ENCODE measurements at regions not wholly inside any gene's neighbourhood (a gene's known extent, or its start where the extent isn't known, plus 50 kb on each side); places are given as distances from the start of the nearest gene placed in this dataset.

DNA sequence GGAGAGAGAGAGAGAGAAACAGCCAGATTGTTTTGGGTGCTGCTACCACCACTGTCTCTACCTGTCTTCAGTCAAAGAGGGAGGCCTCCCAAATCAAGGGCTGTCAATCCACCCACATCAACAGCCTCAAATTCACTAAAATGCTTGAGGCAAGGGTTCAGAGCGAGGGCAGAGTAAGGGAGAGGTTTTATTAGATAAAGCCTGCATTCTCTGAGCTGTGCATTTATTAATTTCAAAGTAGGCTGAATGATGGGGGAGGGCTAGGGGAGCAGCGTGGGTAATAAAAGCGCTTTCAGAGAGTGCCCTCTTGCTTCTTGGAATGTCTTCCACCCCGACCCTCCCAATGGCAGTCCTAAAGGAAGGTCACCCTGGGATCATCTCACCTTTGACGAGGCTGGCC lies 636.5 kb upstream of the TBX3 start:
- H3K36me3 ChIP-seq (ENCODE audit: control insufficient read depth in 1 of 2, insufficient read depth in 2 of 2, low read length in 2 of 2), result no peaks in the 10 kb centered on the region
- ChIA-PET CTCF (no interaction called here), POLR2A (no interaction called here), RAD21 (ENCODE audit: low non-redundant PET in 1 of 2, low total read pairs in 2 of 2, uncharacterized antibody in 2 of 2, unreplicated experiment in 2 of 2) (no interaction called here)
- no peak overlapping the region for H3K4me2 ChIP-seq (ENCODE audit: low read length)
- no peaks in the 10 kb centered on the region for H3K9me3 ChIP-seq (ENCODE audit: control insufficient read depth in 1 of 2, insufficient read depth in 1 of 2, low read depth in 1 of 2, low read length in 2 of 2)
- no peak overlapping the region for H2AFZ ChIP-seq (ENCODE audit: low read depth, low read length, poor library complexity, severe bottlenecking)
- intact Hi-C loops (cut with micrococcal nuclease), result no loop called here
- peaks cover 0 to 4% of the 10 kb centered on the region in 2 experiments; a peak in 1 of 4 replicates for H3K4me1 ChIP-seq (ENCODE audit: control insufficient read depth in 1 of 2, insufficient read depth in 2 of 2, low read length in 2 of 2)
- H3K27me3 ChIP-seq (ENCODE audit: insufficient read depth, low read length), result no peaks in the 10 kb centered on the region; the same call in 1 of the 2 replicates
- ATAC-seq, result no peak
- no peak for TF ChIP-seq FOSL1 (IDR thresholded peaks at IDR 0.05; ENCODE audit: low read depth)
- no peak for TF ChIP-seq RAD21 (IDR thresholded peaks at IDR 0.05; ENCODE audit: low read depth)
- DNase-seq (ENCODE audit: low read depth, low spot score), result no peak
- H3K9me2 ChIP-seq (ENCODE audit: insufficient read depth), result no peaks in the 10 kb centered on the region
- no peak overlapping the region for H3K4me3 ChIP-seq (replicated peaks in 1 of 2; ENCODE audit: low read depth in 1 of 2, low read length in 2 of 2)
- no peaks in the 10 kb centered on the region for H4K20me1 ChIP-seq (ENCODE audit: insufficient read depth)
- no peak overlapping the region for H3K27ac ChIP-seq (ENCODE audit: low read depth, low read length)
- H3K9ac ChIP-seq (ENCODE audit: low read length), result no peak overlapping the region
- H3K79me2 ChIP-seq (ENCODE audit: insufficient read depth, low read length), result no peaks in the 10 kb centered on the region
- no TSS peak for BruUV-seq (replicated peaks)

DNA sequence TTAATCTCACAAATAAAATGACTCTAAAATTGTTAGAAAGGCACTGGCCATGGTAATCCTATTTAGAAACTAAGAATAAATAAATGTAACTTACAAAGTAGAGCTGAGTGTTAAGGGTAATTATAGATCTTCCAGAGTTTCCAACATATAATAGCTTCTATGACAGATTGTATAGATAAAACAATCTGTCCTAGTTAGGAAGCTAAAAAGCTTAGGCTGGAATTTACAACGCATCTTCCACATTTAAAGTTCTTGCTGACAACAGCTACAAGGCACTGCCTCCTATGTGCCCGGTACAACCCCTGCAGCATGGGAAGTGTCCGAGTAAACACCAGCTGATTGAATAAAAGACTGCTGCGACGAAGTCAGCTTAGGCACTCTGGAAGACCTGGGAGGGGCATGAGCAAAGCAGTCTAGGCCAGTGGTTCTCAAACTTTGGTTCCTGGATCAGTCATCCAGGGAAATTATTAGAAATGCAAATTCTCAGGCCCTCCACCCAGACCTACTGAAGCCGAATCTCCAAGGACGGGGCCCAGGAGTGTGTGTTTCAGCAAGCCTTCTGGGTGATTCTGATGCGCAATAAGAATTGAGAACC lies 635.6 kb upstream of the TBX3 start:
- peaks cover 0 to 4% of the 10 kb centered on the region in 2 experiments; a peak in 1 of 4 replicates for H3K4me1 ChIP-seq (ENCODE audit: control insufficient read depth in 1 of 2, insufficient read depth in 2 of 2, low read length in 2 of 2)
- no peaks in the 10 kb centered on the region for H3K79me2 ChIP-seq (ENCODE audit: insufficient read depth, low read length)
- no peak overlapping the region for H2AFZ ChIP-seq (ENCODE audit: low read depth, low read length, poor library complexity, severe bottlenecking)
- no peaks in the 10 kb centered on the region for H4K20me1 ChIP-seq (ENCODE audit: insufficient read depth)
- ChIA-PET RAD21 (ENCODE audit: low non-redundant PET in 1 of 2, low total read pairs in 2 of 2, uncharacterized antibody in 2 of 2, unreplicated experiment in 2 of 2) (no interaction called here), POLR2A (no interaction called here), CTCF (no interaction called here)
- no peaks in the 10 kb centered on the region for H3K9me3 ChIP-seq (ENCODE audit: control insufficient read depth in 1 of 2, insufficient read depth in 1 of 2, low read depth in 1 of 2, low read length in 2 of 2)
- no peak overlapping the region for H3K4me2 ChIP-seq (ENCODE audit: low read length)
- ATAC-seq, result no peak
- H3K9ac ChIP-seq (ENCODE audit: low read length), result no peak overlapping the region
- no TSS peak for BruUV-seq (replicated peaks)
- no peaks in the 10 kb centered on the region for H3K9me2 ChIP-seq (ENCODE audit: insufficient read depth)
- no peaks in the 10 kb centered on the region for H3K36me3 ChIP-seq (ENCODE audit: control insufficient read depth in 1 of 2, insufficient read depth in 2 of 2, low read length in 2 of 2)
- H3K4me3 ChIP-seq (replicated peaks in 1 of 2; ENCODE audit: low read depth in 1 of 2, low read length in 2 of 2), result no peak overlapping the region
- DNase-seq (ENCODE audit: low read depth, low spot score), result no peak
- H3K27me3 ChIP-seq (ENCODE audit: insufficient read depth, low read length), result no peaks in the 10 kb centered on the region; the same call in 1 of the 2 replicates
- no peak overlapping the region for H3K27ac ChIP-seq (ENCODE audit: low read depth, low read length)
- intact Hi-C loops (cut with micrococcal nuclease), result no loop called here
- TF ChIP-seq CEBPB (IDR thresholded peaks at IDR 0.05; ENCODE audit: low read depth) (no peak), POLR2A (IDR thresholded peaks at IDR 0.05; ENCODE audit: borderline replicate concordance, extremely low read depth, insufficient read depth, insufficient read length) (no peak), POLR2AphosphoS5 (IDR thresholded peaks at IDR 0.05; ENCODE audit: low read depth, low read length) (no peak), JUND (IDR thresholded peaks at IDR 0.05) (no peak), ELF1 (IDR thresholded peaks at IDR 0.05; ENCODE audit: borderline replicate concordance, low read depth) (no peak), EZH2phosphoT487 (IDR thresholded peaks at IDR 0.05; ENCODE audit: borderline replicate concordance) (no peak), SP1 (IDR thresholded peaks at IDR 0.05; ENCODE audit: low read depth) (no peak), RAD21 (IDR thresholded peaks at IDR 0.05; ENCODE audit: low read depth) (no peak), SRF (IDR thresholded peaks at IDR 0.05; ENCODE audit: low read depth) (no peak)
- TF ChIP-seq, protein P1, sequence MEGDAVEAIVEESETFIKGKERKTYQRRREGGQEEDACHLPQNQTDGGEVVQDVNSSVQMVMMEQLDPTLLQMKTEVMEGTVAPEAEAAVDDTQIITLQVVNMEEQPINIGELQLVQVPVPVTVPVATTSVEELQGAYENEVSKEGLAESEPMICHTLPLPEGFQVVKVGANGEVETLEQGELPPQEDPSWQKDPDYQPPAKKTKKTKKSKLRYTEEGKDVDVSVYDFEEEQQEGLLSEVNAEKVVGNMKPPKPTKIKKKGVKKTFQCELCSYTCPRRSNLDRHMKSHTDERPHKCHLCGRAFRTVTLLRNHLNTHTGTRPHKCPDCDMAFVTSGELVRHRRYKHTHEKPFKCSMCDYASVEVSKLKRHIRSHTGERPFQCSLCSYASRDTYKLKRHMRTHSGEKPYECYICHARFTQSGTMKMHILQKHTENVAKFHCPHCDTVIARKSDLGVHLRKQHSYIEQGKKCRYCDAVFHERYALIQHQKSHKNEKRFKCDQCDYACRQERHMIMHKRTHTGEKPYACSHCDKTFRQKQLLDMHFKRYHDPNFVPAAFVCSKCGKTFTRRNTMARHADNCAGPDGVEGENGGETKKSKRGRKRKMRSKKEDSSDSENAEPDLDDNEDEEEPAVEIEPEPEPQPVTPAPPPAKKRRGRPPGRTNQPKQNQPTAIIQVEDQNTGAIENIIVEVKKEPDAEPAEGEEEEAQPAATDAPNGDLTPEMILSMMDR (IDR thresholded peaks at IDR 0.05 in 2 of 3, conservative IDR thresholded peaks at IDR 0.05 in 1 of 3; ENCODE audit: borderline replicate concordance in 1 of 3, insufficient read depth in 1 of 3, low read depth in 2 of 3, low read length in 2 of 3), result no peak
- TF ChIP-seq, protein P2, sequence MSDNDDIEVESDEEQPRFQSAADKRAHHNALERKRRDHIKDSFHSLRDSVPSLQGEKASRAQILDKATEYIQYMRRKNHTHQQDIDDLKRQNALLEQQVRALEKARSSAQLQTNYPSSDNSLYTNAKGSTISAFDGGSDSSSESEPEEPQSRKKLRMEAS (IDR thresholded peaks at IDR 0.05), result no peak
- TF ChIP-seq, protein P3, sequence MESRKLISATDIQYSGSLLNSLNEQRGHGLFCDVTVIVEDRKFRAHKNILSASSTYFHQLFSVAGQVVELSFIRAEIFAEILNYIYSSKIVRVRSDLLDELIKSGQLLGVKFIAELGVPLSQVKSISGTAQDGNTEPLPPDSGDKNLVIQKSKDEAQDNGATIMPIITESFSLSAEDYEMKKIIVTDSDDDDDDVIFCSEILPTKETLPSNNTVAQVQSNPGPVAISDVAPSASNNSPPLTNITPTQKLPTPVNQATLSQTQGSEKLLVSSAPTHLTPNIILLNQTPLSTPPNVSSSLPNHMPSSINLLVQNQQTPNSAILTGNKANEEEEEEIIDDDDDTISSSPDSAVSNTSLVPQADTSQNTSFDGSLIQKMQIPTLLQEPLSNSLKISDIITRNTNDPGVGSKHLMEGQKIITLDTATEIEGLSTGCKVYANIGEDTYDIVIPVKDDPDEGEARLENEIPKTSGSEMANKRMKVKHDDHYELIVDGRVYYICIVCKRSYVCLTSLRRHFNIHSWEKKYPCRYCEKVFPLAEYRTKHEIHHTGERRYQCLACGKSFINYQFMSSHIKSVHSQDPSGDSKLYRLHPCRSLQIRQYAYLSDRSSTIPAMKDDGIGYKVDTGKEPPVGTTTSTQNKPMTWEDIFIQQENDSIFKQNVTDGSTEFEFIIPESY (IDR thresholded peaks at IDR 0.05; ENCODE audit: extremely low read depth, insufficient replicate concordance, low read length), result no peak

Data from HCT116 (cell line).